Panc1 (cell line): ENCODE measurements at regions not wholly inside any gene's neighbourhood (a gene's known extent, or its start where the extent isn't known, plus 50 kb on each side); places are given as distances from the start of the nearest gene placed in this dataset.

Experiments used
- ATAC-seq: fragments of 200-7000 bp; cut with Tn5 transposase; 2 replicates; pipeline ENCODE4 v1.9.1; 2020; ENCODE audit warnings: mild to moderate bottlenecking, moderate library complexity
- BruUV-seq: library from RNA; stranded (reverse); fragments of 400-500 nt; replicated peaks from 2 replicates; lab custom pipeline; 2021; lab: Mats Ljungman, UMichigan
- CTCF ChIA-PET: fragments of 300-600 bp; sonication (Branson Sonifier 250); formaldehyde crosslinking; loops from one replicate; lab custom pipeline; 2022; ENCODE audit warnings: antibody characterized with exemption; lab: Charles Lee
- POLR2A ChIA-PET: fragments of 300-600 bp; sonication (Branson Sonifier 250); formaldehyde crosslinking; loops from one replicate; lab custom pipeline; 2022; ENCODE audit warnings: antibody characterized with exemption; lab: Charles Lee
- DNase-seq: peaks from one replicate; pipeline ENCODE4 v3.0.0-alpha.2; 2010; ENCODE audit warnings: low read depth, low spot score
- H3K27ac ChIP-seq: 2 replicates; pipeline ENCODE4 v1.5.1; 2011; ENCODE audit warnings: mild to moderate bottlenecking, low read length, inconsistent platforms
- H3K27me3 ChIP-seq: fragments of 200-500 bp; sonication (Bioruptor generic); 2 replicates; pipeline ENCODE4 v1.6.0; 2014; ENCODE audit warnings: low read length, inconsistent platforms; ENCODE audit not compliant: control insufficient read depth, insufficient read depth
- H3K36me3 ChIP-seq: fragments of 200-500 bp; sonication (Bioruptor generic); 2 replicates; pipeline ENCODE4 v1.5.1; 2014; ENCODE audit warnings: inconsistent platforms, mild to moderate bottlenecking, low read length, moderate library complexity; ENCODE audit not compliant: control insufficient read depth, insufficient read depth
- H3K4me1 ChIP-seq: 2 replicates; pipeline ENCODE4 v1.5.1; 2011; ENCODE audit warnings: inconsistent platforms, mild to moderate bottlenecking, low read length, moderate library complexity; ENCODE audit not compliant: control insufficient read depth, insufficient read depth
- H3K4me3 ChIP-seq, 2 experiments: 2 replicates each; pipeline ENCODE4 v1.5.1; 2011 to 2012; ENCODE audit warnings: low read depth in 2 of 2, low read length in 2 of 2, mild to moderate bottlenecking in 2 of 2, inconsistent platforms in 1 of 2, moderate library complexity in 1 of 2
- H3K9me3 ChIP-seq: fragments of 200-500 bp; sonication (Bioruptor generic); 2 replicates; pipeline ENCODE4 v1.5.1; 2014; ENCODE audit warnings: low read depth, mild to moderate bottlenecking, inconsistent platforms, low read length, moderate library complexity; ENCODE audit not compliant: control insufficient read depth, insufficient read depth
- POLR2AphosphoS5 ChIP-seq: IDR thresholded peaks from 2 replicates; pipeline ENCODE4 v1.6.1; 2012; ENCODE audit warnings: mild to moderate bottlenecking, low read depth, low read length, moderate library complexity
- SIN3A ChIP-seq: IDR thresholded peaks from 2 replicates; pipeline ENCODE4 v1.6.1; 2012; ENCODE audit warnings: low read depth, mild to moderate bottlenecking, low read length, moderate library complexity, borderline replicate concordance; ENCODE audit not compliant: insufficient read depth
- TCF7L2 ChIP-seq: IDR thresholded peaks from 2 replicates; pipeline ENCODE4 v1.6.1; 2011; ENCODE audit warnings: mild to moderate bottlenecking, low read depth, low read length, inconsistent platforms
- in situ Hi-C: cut with HindIII; loops from 2 replicates; pipeline ENCODE4 v1.10.0; 2016; ENCODE audit warnings: low sequenced_read_pairs, low pct_unique_long_range_greater_than_20kb
- intact Hi-C: fragments of 100-400 bp; cut with micrococcal nuclease; formaldehyde crosslinking; loops from one replicate; pipeline ENCODE4 v1.10.0; 2022; ENCODE audit not compliant: unreplicated experiment
- TF ChIP-seq, protein P1 (sequence below), 2 experiments: IDR thresholded peaks; 2 replicates each; pipeline ENCODE4 v1.6.1; 2011 to 2012; ENCODE audit warnings: low read depth in 2 of 2, control low read depth in 1 of 2, low read length in 1 of 2, mild to moderate bottlenecking in 1 of 2, moderate library complexity in 1 of 2; ENCODE audit not compliant: insufficient read depth in 1 of 2
- TF ChIP-seq, protein P2 (sequence below): fragments of 450-650 bp; IDR thresholded peaks from 2 replicates; pipeline ENCODE4 v1.5.1; 2017; ENCODE audit warnings: mild to moderate bottlenecking

DNA sequence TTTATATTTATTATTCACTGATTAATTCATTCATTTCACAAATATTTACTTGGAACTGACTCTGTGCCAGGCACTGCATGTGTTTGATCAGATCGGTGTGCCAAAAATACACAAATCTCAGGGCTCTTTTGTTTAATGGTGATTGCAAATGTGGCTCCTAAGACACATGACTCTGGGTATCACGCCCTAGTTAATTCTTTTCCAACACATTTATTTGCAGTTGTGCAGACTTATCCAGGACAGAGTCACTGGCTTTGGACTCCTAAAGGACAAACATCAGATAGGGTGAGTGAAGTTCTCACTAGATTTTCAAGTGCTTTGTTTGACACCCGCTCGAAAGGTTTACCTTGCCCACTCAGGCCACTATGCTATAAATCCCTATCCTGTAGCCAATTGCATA lies 335.5 kb downstream of the BARHL2 start:
- H3K9me3 ChIP-seq, result no peaks in the 10 kb centered on the region
- no peaks in the 10 kb centered on the region for H3K27me3 ChIP-seq
- intact Hi-C loops (no loop called here), in situ Hi-C loops (no loop called here)
- CTCF ChIA-PET, result no interaction called here
- DNase-seq, result no peak
- POLR2A ChIA-PET, result no interaction called here
- H3K27ac ChIP-seq, result no peak overlapping the region
- no peaks in the 10 kb centered on the region for H3K36me3 ChIP-seq
- BruUV-seq, result no TSS peak
- H3K4me1 ChIP-seq, result no peaks in the 10 kb centered on the region
- H3K4me3 ChIP-seq, result no peak overlapping the region
- no peak for ATAC-seq
- TF ChIP-seq, protein P1, sequence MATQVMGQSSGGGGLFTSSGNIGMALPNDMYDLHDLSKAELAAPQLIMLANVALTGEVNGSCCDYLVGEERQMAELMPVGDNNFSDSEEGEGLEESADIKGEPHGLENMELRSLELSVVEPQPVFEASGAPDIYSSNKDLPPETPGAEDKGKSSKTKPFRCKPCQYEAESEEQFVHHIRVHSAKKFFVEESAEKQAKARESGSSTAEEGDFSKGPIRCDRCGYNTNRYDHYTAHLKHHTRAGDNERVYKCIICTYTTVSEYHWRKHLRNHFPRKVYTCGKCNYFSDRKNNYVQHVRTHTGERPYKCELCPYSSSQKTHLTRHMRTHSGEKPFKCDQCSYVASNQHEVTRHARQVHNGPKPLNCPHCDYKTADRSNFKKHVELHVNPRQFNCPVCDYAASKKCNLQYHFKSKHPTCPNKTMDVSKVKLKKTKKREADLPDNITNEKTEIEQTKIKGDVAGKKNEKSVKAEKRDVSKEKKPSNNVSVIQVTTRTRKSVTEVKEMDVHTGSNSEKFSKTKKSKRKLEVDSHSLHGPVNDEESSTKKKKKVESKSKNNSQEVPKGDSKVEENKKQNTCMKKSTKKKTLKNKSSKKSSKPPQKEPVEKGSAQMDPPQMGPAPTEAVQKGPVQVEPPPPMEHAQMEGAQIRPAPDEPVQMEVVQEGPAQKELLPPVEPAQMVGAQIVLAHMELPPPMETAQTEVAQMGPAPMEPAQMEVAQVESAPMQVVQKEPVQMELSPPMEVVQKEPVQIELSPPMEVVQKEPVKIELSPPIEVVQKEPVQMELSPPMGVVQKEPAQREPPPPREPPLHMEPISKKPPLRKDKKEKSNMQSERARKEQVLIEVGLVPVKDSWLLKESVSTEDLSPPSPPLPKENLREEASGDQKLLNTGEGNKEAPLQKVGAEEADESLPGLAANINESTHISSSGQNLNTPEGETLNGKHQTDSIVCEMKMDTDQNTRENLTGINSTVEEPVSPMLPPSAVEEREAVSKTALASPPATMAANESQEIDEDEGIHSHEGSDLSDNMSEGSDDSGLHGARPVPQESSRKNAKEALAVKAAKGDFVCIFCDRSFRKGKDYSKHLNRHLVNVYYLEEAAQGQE (IDR thresholded peaks at IDR 0.05; ENCODE audit: insufficient read depth in 1 of 2, low read depth in 2 of 2, low read length in 1 of 2), result no peak
- TF ChIP-seq, protein P2, sequence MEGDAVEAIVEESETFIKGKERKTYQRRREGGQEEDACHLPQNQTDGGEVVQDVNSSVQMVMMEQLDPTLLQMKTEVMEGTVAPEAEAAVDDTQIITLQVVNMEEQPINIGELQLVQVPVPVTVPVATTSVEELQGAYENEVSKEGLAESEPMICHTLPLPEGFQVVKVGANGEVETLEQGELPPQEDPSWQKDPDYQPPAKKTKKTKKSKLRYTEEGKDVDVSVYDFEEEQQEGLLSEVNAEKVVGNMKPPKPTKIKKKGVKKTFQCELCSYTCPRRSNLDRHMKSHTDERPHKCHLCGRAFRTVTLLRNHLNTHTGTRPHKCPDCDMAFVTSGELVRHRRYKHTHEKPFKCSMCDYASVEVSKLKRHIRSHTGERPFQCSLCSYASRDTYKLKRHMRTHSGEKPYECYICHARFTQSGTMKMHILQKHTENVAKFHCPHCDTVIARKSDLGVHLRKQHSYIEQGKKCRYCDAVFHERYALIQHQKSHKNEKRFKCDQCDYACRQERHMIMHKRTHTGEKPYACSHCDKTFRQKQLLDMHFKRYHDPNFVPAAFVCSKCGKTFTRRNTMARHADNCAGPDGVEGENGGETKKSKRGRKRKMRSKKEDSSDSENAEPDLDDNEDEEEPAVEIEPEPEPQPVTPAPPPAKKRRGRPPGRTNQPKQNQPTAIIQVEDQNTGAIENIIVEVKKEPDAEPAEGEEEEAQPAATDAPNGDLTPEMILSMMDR, result no peak
- TF ChIP-seq TCF7L2 (no peak), SIN3A (no peak), POLR2AphosphoS5 (no peak)

DNA sequence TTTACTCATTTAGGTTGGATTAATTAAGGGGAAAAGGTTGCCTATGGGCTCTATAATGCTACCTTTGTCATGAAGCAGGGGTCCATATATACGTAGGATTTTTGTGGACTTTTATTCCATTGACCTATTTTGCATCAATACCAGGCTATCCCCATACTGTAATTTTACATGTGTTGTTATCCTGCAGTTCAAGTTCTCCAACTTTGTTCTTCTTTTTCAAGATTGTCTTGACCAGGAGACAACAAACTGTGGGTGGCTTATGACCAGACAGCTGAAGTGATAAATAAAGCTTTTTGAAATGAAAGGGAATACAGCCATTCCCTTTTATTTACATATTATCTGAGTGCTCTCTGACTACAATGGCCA lies 345.7 kb downstream of the BARHL2 start:
- Histone ChIP-seq H3K27ac (no peak overlapping the region), H3K4me1 (no peaks in the 10 kb centered on the region), H3K27me3 (no peaks in the 10 kb centered on the region), H3K4me3 (no peak overlapping the region), H3K9me3 (0 out of 2 replicates have a peak, but pooled peaks cover 3% of the 10 kb centered on the region), H3K36me3 (no peaks in the 10 kb centered on the region)
- ChIA-PET POLR2A (no interaction called here), CTCF (no interaction called here)
- intact Hi-C loops (no loop called here), in situ Hi-C loops (no loop called here)
- TF ChIP-seq, protein P2, result no peak
- TF ChIP-seq TCF7L2 (no peak), POLR2AphosphoS5 (no peak), SIN3A (no peak)
- TF ChIP-seq, protein P1 (IDR thresholded peaks at IDR 0.05; ENCODE audit: insufficient read depth in 1 of 2, low read depth in 2 of 2, low read length in 1 of 2), result no peak
- no peak for ATAC-seq
- no peak for DNase-seq
- no TSS peak for BruUV-seq
